ENCODE measurements at regions not wholly inside any gene's neighbourhood (a gene's known extent, or its start where the extent isn't known, plus 50 kb on each side); places are given as distances from the start of the nearest gene placed in this dataset.

GRCh38 chr12:91778938-91779400 is 366.7 kb downstream of the BTG1 start:
- no peak overlapping the region for H3K4me3 ChIP-seq (ENCODE audit: low read depth, low read length)
- peak; percentile 93 for DNase-seq (ENCODE audit: low read depth)
- no peak for TF ChIP-seq CTCF (conservative IDR thresholded peaks at IDR 0.05; ENCODE audit: low read depth, low read length)

- no peak for TF ChIP-seq CTCF (conservative IDR thresholded peaks at IDR 0.05; ENCODE audit: low read depth, low read length)
- H3K4me3 ChIP-seq (ENCODE audit: low read depth, low read length): no peak overlapping the region
- peak; percentile 9 for DNase-seq (ENCODE audit: low read depth)
Measured at GRCh38 chr12:91778091-91778832, 367.4 kb downstream of the BTG1 start.

- TF ChIP-seq CTCF (conservative IDR thresholded peaks at IDR 0.05; ENCODE audit: low read depth, low read length): no peak
- H3K4me3 ChIP-seq (ENCODE audit: low read depth, low read length): no peak overlapping the region
- DNase-seq (ENCODE audit: low read depth): peak; percentile 16
Measured at GRCh38 chr12:91777268-91777992, 368.2 kb downstream of the BTG1 start.

GRCh38 chr12:91774434-91774921 is 371.2 kb downstream of the BTG1 start:
- TF ChIP-seq CTCF (conservative IDR thresholded peaks at IDR 0.05; ENCODE audit: low read depth, low read length): no peak
- no peak for DNase-seq (ENCODE audit: low read depth)
- H3K4me3 ChIP-seq (ENCODE audit: low read depth, low read length): no peak overlapping the region

GRCh38 chr12:91773749-91774429 is 371.8 kb downstream of the BTG1 start:
- DNase-seq (ENCODE audit: low read depth): no peak
- no peak overlapping the region for H3K4me3 ChIP-seq (ENCODE audit: low read depth, low read length)

GRCh38 chr12:91772411-91772810 is 373.2 kb downstream of the BTG1 start:
- H3K4me3 ChIP-seq (ENCODE audit: low read depth, low read length): no peak overlapping the region
- no peak for DNase-seq (ENCODE audit: low read depth)
- TF ChIP-seq CTCF (conservative IDR thresholded peaks at IDR 0.05; ENCODE audit: low read depth, low read length): no peak

More at GRCh38 chr12:91773749-91774429, 371.8 kb downstream of the BTG1 start:
- no peak for TF ChIP-seq CTCF (conservative IDR thresholded peaks at IDR 0.05; ENCODE audit: low read depth, low read length)
